ENCODE measurements at regions not wholly inside any gene's neighbourhood (a gene's known extent, or its start where the extent isn't known, plus 50 kb on each side); places are given as distances from the start of the nearest gene placed in this dataset.

DNA sequence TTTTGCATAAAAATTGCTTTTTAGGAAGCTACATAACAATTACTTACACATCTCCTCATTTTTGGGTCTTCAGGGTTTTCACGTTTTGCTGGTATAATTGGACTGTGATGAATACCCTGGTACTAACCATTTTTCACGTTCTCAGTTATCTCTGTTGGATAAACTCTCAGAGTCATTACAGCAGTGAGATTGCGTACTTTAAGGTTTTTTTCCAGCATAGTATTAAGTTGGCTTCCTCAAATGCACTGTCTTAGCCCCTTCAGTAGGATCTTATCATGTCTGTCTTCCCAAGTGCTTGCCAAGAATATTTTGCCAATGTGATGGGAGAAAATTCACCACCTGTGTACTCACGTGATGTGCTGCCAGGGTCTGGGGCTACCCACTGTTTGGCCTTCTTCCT lies 342.5 kb downstream of the TEX29 start:
- no peak for DNase-seq (ENCODE audit: low read depth)
- POLR2A ChIA-PET = no interaction called here
- H3K27me3 ChIP-seq (ENCODE audit: control insufficient read depth, insufficient read depth, low read length) = no peaks in the 10 kb centered on the region
- no peaks in the 10 kb centered on the region for H3K36me3 ChIP-seq (ENCODE audit: control insufficient read depth, insufficient read depth, low read length)
- TF ChIP-seq, protein P1, sequence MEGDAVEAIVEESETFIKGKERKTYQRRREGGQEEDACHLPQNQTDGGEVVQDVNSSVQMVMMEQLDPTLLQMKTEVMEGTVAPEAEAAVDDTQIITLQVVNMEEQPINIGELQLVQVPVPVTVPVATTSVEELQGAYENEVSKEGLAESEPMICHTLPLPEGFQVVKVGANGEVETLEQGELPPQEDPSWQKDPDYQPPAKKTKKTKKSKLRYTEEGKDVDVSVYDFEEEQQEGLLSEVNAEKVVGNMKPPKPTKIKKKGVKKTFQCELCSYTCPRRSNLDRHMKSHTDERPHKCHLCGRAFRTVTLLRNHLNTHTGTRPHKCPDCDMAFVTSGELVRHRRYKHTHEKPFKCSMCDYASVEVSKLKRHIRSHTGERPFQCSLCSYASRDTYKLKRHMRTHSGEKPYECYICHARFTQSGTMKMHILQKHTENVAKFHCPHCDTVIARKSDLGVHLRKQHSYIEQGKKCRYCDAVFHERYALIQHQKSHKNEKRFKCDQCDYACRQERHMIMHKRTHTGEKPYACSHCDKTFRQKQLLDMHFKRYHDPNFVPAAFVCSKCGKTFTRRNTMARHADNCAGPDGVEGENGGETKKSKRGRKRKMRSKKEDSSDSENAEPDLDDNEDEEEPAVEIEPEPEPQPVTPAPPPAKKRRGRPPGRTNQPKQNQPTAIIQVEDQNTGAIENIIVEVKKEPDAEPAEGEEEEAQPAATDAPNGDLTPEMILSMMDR (IDR thresholded peaks at IDR 0.05; ENCODE audit: insufficient read depth, low read depth, low read length) = no peak
- CTCF ChIA-PET = no interaction called here
- no peak overlapping the region for H3K4me3 ChIP-seq (ENCODE audit: low read depth, low read length)

GRCh38 chr13:111663505-111663904 lies 343.1 kb downstream of the TEX29 start:
- POLR2A ChIA-PET = no interaction called here
- TF ChIP-seq, protein P1 (IDR thresholded peaks at IDR 0.05; ENCODE audit: insufficient read depth, low read depth, low read length) = no peak
- CTCF ChIA-PET = no interaction called here
- Histone ChIP-seq H3K27me3 (ENCODE audit: control insufficient read depth, insufficient read depth, low read length) (no peaks in the 10 kb centered on the region), H3K4me3 (ENCODE audit: low read depth, low read length) (no peak overlapping the region), H3K36me3 (ENCODE audit: control insufficient read depth, insufficient read depth, low read length) (no peaks in the 10 kb centered on the region)
- DNase-seq (ENCODE audit: low read depth) = no peak

- H3K4me3 ChIP-seq (ENCODE audit: low read depth, low read length) = no peak overlapping the region
- CTCF ChIA-PET = no interaction called here
- no peak for DNase-seq (ENCODE audit: low read depth)
- TF ChIP-seq, protein P1 (IDR thresholded peaks at IDR 0.05; ENCODE audit: insufficient read depth, low read depth, low read length) = no peak
- POLR2A ChIA-PET = no interaction called here
- H3K27me3 ChIP-seq (ENCODE audit: control insufficient read depth, insufficient read depth, low read length) = no peaks in the 10 kb centered on the region
- no peaks in the 10 kb centered on the region for H3K36me3 ChIP-seq (ENCODE audit: control insufficient read depth, insufficient read depth, low read length)
Observed at GRCh38 chr13:111663953-111664421, 343.5 kb downstream of the TEX29 start.

DNA sequence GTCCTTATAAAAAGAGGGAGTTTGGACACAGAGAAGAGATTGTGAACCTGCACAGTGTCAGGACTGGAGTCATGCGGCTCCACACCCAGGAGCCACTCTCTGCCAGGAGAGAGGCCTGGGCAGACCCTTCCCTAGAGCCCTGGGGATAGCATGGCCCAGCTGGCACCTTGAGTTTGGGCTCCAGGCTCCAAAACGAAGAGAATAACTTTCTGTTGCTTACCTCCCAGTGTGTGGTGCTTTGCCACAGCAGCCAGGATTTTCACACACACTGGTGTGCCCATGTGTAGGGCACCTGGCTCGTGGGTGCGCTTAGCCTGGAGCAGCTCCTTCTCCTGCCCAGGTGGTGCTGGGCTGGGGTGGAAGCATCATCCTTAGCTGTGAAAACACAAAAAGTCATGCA lies 344.3 kb downstream of the TEX29 start:
- H3K36me3 ChIP-seq (ENCODE audit: control insufficient read depth, insufficient read depth, low read length) = no peaks in the 10 kb centered on the region
- DNase-seq (ENCODE audit: low read depth) = no peak
- POLR2A ChIA-PET = no interaction called here
- no peaks in the 10 kb centered on the region for H3K27me3 ChIP-seq (ENCODE audit: control insufficient read depth, insufficient read depth, low read length)
- H3K4me3 ChIP-seq (ENCODE audit: low read depth, low read length) = no peak overlapping the region
- TF ChIP-seq, protein P1 (IDR thresholded peaks at IDR 0.05; ENCODE audit: insufficient read depth, low read depth, low read length) = no peak
- CTCF ChIA-PET = no interaction called here

DNA sequence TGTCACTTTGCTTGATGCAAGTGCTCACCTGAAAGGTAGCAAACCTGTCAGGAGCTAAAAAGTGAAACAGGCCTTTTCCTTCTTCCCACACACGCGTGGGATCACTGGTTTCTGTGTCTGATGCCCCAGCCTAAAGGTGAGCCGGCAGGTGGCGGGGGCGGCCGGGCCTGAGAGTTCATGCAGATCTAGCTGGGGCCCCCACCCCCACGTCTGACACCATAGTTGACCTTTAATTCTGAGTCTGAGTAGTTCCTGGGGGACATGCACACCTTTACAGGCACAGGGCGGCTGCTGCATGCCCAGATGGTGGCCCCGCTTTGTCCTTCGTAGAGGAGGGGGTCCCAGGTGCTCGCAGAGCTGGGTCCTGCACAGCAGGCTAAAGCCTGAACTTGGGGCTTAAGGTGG lies 345.3 kb downstream of the TEX29 start:
- H3K36me3 ChIP-seq (ENCODE audit: control insufficient read depth, insufficient read depth, low read length) = no peaks in the 10 kb centered on the region
- no peaks in the 10 kb centered on the region for H3K27me3 ChIP-seq (ENCODE audit: control insufficient read depth, insufficient read depth, low read length)
- H3K4me3 ChIP-seq (ENCODE audit: low read depth, low read length) = no peak overlapping the region
- TF ChIP-seq, protein P1 (IDR thresholded peaks at IDR 0.05; ENCODE audit: insufficient read depth, low read depth, low read length) = no peak
- ChIA-PET CTCF (no interaction called here), POLR2A (no interaction called here)
- no peak for DNase-seq (ENCODE audit: low read depth)
